Mammary epithelial cell (primary cell): ENCODE measurements at regions not wholly inside any gene's neighbourhood (a gene's known extent, or its start where the extent isn't known, plus 50 kb on each side); places are given as distances from the start of the nearest gene placed in this dataset.
"Not testable (repeated sequence)": the region's sequence is repeated elsewhere in the genome, so short reads cannot be mapped to it uniquely, and the experiment has no call there.

Source experiments
- EZH2 ChIP-seq: IDR thresholded peaks from 2 replicates; pipeline ENCODE4 v1.6.1; 2012; ENCODE audit warnings: low read length, inconsistent platforms, borderline replicate concordance
- TF ChIP-seq, protein P1 (sequence below), 2 donors: IDR thresholded peaks in 1 of 2; conservative IDR thresholded peaks in 1 of 2; 2 replicates each; pipeline ENCODE4 v1.5.1; 2011 to 2012; ENCODE audit warnings: inconsistent platforms in 2 of 2, low read length in 2 of 2, mild to moderate bottlenecking in 2 of 2, control low read depth in 1 of 2, low read depth in 1 of 2; ENCODE audit not compliant: insufficient read depth in 1 of 2; ENCODE audit errors: extremely low read depth in 1 of 2

DNA sequence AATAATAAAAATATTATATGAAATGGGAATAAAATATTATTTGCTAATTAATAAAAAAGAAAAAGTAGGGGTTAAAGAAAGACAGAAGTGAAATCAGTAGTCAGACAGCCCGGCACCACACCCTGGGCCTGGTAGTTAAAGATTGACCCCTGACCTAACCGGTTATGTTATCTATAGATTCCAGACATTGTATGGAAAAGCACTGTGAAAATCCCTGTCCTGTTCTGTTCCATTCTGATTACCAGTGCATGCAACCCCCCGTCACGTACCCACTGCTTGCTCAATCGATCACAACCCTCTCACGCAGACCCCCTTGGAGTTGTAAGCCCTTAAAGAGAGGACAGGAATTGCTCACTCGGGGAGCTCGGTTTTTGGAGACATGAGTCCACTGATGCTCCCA is 101.9 kb upstream of the ZKSCAN2 start:
- TF ChIP-seq, protein P1, sequence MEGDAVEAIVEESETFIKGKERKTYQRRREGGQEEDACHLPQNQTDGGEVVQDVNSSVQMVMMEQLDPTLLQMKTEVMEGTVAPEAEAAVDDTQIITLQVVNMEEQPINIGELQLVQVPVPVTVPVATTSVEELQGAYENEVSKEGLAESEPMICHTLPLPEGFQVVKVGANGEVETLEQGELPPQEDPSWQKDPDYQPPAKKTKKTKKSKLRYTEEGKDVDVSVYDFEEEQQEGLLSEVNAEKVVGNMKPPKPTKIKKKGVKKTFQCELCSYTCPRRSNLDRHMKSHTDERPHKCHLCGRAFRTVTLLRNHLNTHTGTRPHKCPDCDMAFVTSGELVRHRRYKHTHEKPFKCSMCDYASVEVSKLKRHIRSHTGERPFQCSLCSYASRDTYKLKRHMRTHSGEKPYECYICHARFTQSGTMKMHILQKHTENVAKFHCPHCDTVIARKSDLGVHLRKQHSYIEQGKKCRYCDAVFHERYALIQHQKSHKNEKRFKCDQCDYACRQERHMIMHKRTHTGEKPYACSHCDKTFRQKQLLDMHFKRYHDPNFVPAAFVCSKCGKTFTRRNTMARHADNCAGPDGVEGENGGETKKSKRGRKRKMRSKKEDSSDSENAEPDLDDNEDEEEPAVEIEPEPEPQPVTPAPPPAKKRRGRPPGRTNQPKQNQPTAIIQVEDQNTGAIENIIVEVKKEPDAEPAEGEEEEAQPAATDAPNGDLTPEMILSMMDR (conservative IDR thresholded peaks at IDR 0.05 in 1 of 2, IDR thresholded peaks at IDR 0.05 in 1 of 2; ENCODE audit: extremely low read depth in 1 of 2, insufficient read depth in 1 of 2, low read depth in 1 of 2, low read length in 2 of 2), result not testable (repeated sequence)
- not testable (repeated sequence) for TF ChIP-seq EZH2
